GM18505 (cell line): ENCODE measurements at regions not wholly inside any gene's neighbourhood (a gene's known extent, or its start where the extent isn't known, plus 50 kb on each side); places are given as distances from the start of the nearest gene placed in this dataset.

Source experiments
- ATAC-seq: cut with Tn5 transposase; IDR thresholded peaks from one replicate; pipeline ENCODE4 v1.9.1; 2021; ENCODE audit not compliant: unreplicated experiment
- POLR2A ChIP-seq: IDR thresholded peaks from 4 replicates; pipeline ENCODE4 v1.6.1; 2011; ENCODE audit warnings: borderline replicate concordance; ENCODE audit not compliant: insufficient read depth, insufficient read length; ENCODE audit errors: extremely low read depth

DNA sequence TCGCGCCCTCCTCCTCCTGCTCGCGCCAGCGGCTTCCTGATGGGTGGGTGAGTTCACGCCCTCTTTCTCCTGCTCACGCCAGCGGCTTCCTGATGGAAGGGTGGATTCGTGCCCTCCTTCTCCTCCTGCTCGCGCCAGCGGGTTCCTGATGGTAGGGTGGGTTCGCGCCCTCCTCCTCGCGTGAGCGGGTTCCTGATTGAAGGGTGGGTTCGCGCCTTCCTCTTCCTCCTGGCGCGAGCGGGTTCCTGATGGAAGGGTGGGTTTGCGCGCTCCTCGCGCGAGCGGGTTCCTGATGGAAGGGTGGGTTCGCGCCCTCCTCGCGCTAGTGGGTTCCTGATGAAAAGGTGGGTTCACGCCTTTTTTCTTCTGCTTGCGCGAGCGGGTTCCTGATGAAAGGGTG is 62.0 kb upstream of the MGAT5 start:
- no peak for ATAC-seq
- no peak for TF ChIP-seq POLR2A

DNA sequence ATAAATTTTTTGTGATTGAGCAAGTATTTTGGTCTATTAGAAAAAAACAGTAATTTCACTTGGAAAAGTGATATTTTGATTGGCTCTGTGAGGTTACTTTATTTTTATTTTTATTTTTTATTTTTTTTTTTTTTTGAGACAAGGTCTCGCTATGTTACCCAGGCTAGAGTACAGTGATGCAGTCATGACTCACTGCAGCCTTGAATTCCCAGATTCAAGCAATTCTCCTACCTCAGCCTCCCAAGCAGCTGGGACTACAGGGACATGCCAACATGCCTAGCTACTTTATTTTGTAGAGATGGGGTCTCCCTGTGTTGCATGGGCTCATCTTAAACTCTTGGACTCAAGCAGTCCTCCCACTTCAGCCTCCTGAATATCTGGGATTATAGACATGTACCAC is 60.9 kb upstream of the MGAT5 start:
- no peak for ATAC-seq
- TF ChIP-seq POLR2A: no peak

DNA sequence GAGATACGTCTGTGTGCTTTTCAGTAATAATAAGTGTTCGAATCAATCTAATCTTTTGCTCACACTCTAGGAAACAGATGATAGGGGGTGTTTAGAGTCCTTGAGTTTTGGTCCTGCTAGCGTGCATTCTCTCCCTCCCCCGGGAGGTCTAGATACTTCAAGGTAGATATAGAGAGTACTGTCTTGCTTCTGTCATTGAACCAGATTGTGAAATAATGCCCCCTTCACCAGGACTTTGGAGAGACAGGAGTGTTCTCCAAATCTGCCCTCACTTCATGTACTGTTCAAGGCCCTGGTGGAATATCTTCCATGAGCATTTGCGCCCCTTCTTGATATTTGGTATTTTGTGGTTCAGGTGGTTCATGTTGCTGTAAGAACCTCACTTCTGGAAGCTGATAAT is 59.4 kb upstream of the MGAT5 start:
- no peak for ATAC-seq
- no peak for TF ChIP-seq POLR2A

DNA sequence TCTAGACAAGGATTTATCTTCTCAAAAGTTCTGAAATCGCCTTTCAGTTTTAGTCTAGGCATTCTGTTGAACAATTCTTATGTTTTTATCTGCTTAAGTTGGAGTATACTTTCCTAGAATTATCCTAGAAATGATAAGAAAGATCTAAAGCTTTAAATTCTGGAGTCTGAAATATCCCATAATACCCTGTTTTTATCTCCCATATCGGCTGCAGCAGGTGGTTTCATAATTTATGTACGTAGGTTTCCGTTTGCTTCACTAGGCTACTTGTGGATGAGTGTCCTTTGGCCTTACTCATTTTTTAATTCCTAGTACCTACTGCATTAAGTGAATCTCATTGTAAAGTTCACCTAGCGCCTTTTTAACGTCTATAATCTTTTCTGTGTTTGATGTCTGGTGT is 58.5 kb upstream of the MGAT5 start:
- no peak for TF ChIP-seq POLR2A
- no peak for ATAC-seq

DNA sequence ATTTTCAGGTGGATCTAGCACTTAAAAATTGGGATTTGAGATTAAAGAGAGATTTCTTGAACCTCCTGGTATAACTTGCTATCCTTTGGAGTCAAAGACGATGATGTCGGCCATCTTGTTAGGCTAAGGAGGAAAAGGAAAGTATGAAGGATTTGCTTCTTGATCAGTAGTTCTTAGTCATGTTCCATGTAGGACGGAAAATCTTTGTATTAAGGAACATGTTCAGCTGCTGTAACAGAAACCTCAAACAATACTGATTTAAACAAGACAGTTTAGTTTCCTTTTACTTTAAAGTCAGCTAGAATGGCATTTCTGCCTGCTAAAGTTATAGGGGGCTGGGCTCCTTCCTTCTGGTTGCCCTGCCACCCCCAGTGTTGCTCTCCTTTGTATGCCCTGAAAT is 56.4 kb upstream of the MGAT5 start:
- no peak for ATAC-seq
- no peak for TF ChIP-seq POLR2A

DNA sequence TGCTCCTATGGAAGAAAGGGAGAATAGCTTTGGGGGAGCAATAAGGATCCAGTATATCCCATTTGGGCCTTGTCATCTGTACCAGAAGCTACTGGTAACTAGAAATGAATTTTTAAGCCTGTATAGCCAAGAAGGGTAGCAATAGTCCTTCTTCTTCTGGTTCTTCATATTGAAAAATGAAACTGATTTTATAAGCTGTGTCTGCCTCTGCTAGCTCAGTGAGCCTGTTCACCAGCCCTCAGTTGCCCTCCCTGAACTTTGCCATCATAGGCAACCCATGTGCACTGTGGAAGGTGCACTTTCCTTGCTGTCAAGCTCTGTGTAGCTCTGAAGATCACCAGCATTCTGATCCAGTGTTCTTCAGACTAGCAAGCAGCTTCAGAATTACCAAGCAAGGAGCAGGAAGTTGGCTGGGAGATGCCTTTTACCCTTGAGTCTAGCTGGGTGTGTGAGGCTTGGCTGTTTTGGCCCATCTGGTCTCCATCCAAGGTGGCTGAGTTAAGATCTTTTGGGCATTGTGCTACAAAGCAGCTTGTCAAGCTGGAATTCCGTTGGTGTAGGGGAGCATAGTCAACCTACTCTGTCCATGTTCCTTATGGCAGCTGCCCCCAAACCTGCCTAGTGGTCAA is 55.8 kb upstream of the MGAT5 start:
- ATAC-seq: no peak
- no peak for TF ChIP-seq POLR2A

DNA sequence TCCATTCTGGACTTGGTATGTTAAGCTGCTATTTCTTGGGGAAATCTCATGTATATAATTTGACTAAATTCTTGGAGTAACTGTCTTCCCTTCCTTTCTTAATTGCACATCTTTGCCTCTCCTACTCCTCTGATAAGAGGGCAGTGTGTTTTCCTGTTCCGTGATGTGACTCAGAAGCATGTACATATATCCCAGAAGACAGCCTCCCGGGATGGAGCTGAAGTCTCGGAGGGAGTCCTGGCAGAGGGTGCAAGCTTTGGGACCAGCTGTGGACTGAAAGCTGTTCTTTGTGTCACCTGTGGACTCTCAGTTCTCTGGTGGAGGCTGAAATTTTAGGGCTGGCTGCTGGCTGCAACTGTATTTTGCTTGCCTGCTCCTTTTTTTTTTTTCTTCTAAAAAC is 54.7 kb upstream of the MGAT5 start:
- no peak for TF ChIP-seq POLR2A
- no peak for ATAC-seq

DNA sequence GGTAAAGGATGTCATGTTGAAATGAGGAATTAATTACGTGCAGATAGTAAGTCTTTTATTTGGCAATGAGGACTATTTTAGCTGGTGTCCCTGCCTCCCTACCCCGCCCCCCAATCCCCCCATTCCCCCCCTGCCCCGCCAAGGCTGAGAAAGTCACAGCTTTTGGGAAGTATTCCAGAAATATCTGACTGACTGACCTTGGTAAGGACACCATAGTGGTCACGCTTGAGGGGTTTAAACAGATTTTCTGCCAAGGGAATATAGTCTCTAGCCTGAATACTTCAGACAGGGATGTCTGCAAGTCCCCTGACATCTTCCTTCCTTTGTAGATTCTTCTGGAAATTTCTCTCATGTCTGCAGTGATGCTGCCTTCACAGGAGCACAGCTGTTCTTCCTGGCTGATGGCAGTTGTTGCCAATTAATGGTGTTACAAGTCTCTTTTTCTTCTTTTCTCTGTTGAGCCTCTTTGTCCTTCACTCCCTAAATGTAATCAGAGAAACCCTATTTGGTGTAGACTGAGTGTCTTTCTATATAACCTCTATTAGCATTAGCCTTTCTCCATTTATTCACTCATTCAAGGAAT is 53.7 kb upstream of the MGAT5 start:
- ATAC-seq: no peak
- TF ChIP-seq POLR2A: no peak

DNA sequence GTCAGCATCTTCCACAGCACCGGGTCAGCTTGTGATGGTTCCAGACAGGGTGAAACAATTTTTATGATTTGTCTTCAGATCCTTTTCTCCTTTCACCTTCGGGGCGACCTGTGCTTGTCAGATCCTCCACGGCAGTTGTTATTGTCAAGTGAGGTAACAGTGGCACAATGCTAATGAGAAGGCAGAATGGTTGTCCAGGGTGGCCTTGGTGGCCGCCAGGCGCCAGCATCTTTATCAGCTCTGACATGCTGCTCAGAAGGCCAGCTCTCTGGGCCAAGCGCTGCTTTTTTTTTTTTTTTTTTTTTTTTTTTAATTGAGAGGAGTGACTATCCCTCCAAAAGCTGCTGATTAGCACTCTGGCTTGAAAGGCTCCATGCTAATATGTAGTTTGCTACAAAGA is 52.3 kb upstream of the MGAT5 start:
- TF ChIP-seq POLR2A: no peak
- ATAC-seq: no peak

DNA sequence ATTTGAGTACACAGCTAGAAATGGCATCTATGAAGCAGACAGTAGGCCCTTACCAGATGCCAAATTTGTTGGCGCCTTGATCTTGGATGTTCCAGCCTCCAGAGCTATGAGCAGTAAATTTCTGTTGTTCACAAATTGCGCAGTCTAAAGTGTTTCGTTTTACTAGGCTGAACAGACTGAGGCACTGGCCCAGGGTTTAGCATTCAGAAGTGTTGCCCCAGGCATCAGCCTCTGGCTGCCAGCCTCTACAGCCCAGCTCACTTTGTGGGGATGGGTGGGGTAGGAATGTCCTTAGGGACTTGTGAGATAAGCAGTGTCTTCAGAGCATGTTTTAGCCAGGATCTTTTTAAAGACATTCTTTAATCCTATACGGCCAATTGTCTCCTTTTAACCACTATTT is 51.5 kb upstream of the MGAT5 start:
- no peak for ATAC-seq
- no peak for TF ChIP-seq POLR2A

DNA sequence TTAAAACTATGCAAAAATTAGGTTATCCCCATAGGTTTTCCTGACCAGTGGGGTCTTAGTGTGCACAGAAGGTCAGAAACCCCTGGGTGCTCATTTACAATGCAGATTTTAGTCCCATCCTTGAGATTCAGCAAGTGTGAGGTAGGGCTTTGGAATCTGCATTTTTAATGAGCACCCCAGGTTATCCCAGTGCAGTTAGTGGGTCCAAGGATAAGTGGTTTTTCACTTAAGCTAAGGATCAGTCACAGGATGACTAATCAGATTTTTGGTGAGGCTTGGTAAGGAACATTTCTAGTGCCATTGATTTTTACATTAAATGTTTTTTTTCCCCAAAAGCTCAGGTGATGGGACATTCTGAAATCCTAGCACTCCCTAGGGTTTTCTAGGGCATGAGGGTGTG is 50.7 kb upstream of the MGAT5 start:
- ATAC-seq: no peak
- TF ChIP-seq POLR2A: no peak
